Cardiac muscle cell (in vitro differentiated cells and primary cell): ENCODE measurements at regions not wholly inside any gene's neighbourhood (a gene's known extent, or its start where the extent isn't known, plus 50 kb on each side); places are given as distances from the start of the nearest gene placed in this dataset.

Experiments
- DNase-seq, 2 donors: peaks; one replicate each; pipeline versions ENCODE4 v3.0.0 to v3.0.0-alpha.2; 2010 to 2017; ENCODE audit warnings: low read depth in 1 of 2, low spot score in 1 of 2
- H3K27ac ChIP-seq: fragments of 200-600 bp; sonication (generic); 2 replicates; pipeline ENCODE4 v1.5.1; 2016
- H3K27me3 ChIP-seq: fragments of 200-600 bp; sonication (generic); 2 replicates; pipeline ENCODE4 v1.6.0; 2016; ENCODE audit warnings: control low read depth
- H3K36me3 ChIP-seq: fragments of 200-600 bp; sonication (generic); 2 replicates; pipeline ENCODE4 v1.5.1; 2016; ENCODE audit warnings: control low read depth
- H3K4me1 ChIP-seq: fragments of 200-600 bp; sonication (generic); 2 replicates; pipeline ENCODE4 v1.8.1; 2017; ENCODE audit warnings: low read depth, mild to moderate bottlenecking, mixed run types
- H3K4me3 ChIP-seq: fragments of 200-600 bp; sonication (generic); 2 replicates; pipeline ENCODE4 v1.5.1; 2016; ENCODE audit warnings: mild to moderate bottlenecking
- H3K9me3 ChIP-seq: fragments of 200-600 bp; sonication (generic); 2 replicates; pipeline ENCODE4 v1.5.1; 2017; ENCODE audit warnings: low read depth, mild to moderate bottlenecking, control low read depth
- CTCF ChIP-seq: IDR thresholded peaks from 2 replicates; pipeline ENCODE4 v1.5.1; 2012; ENCODE audit warnings: low read depth, mild to moderate bottlenecking, low read length

- no peaks in the 10 kb centered on the region for H3K36me3 ChIP-seq
- H3K4me1 ChIP-seq, result peaks cover 4% of the 10 kb centered on the region
- TF ChIP-seq CTCF, result no peak
- H3K9me3 ChIP-seq, result no peaks in the 10 kb centered on the region
- H3K27me3 ChIP-seq, result peaks cover 18% of the 10 kb centered on the region
- DNase-seq, result no peak
- H3K4me3 ChIP-seq, result no peak overlapping the region
- no peak overlapping the region for H3K27ac ChIP-seq
Observed at GRCh38 chr2:107093426-107093957, 207.5 kb upstream of the ST6GAL2 start.

- H3K36me3 ChIP-seq, result no peaks in the 10 kb centered on the region
- no peak for TF ChIP-seq CTCF
- H3K4me3 ChIP-seq, result no peak overlapping the region
- no peak for DNase-seq
- H3K27me3 ChIP-seq, result peaks cover 18% of the 10 kb centered on the region
- no peaks in the 10 kb centered on the region for H3K9me3 ChIP-seq
- H3K4me1 ChIP-seq, result peaks cover 4% of the 10 kb centered on the region
- H3K27ac ChIP-seq, result no peak overlapping the region
Observed at GRCh38 chr2:107094450-107094986, 208.6 kb upstream of the ST6GAL2 start.

GRCh38 chr2:107102176-107102575 is 216.2 kb upstream of the ST6GAL2 start:
- no peak for TF ChIP-seq CTCF
- no peaks in the 10 kb centered on the region for H3K9me3 ChIP-seq
- H3K27me3 ChIP-seq, result no peaks in the 10 kb centered on the region
- no peak for DNase-seq
- H3K4me3 ChIP-seq, result no peak overlapping the region
- no peak overlapping the region for H3K27ac ChIP-seq
- no peaks in the 10 kb centered on the region for H3K4me1 ChIP-seq
- no peaks in the 10 kb centered on the region for H3K36me3 ChIP-seq

GRCh38 chr2:107107351-107107750 is 221.4 kb upstream of the ST6GAL2 start:
- no peaks in the 10 kb centered on the region for H3K9me3 ChIP-seq
- no peaks in the 10 kb centered on the region for H3K4me1 ChIP-seq
- H3K4me3 ChIP-seq, result no peak overlapping the region
- no peak for TF ChIP-seq CTCF
- no peaks in the 10 kb centered on the region for H3K36me3 ChIP-seq
- no peaks in the 10 kb centered on the region for H3K27me3 ChIP-seq
- no peak for DNase-seq
- no peak overlapping the region for H3K27ac ChIP-seq

GRCh38 chr2:107108556-107108955 is 222.6 kb upstream of the ST6GAL2 start:
- DNase-seq, result peak in 1 of 2 donors; percentile 3
- Histone ChIP-seq H3K27me3 (no peaks in the 10 kb centered on the region), H3K27ac (no peak overlapping the region), H3K4me3 (no peak overlapping the region), H3K9me3 (no peaks in the 10 kb centered on the region), H3K36me3 (no peaks in the 10 kb centered on the region), H3K4me1 (no peaks in the 10 kb centered on the region)
- TF ChIP-seq CTCF, result no peak
